Skeletal muscle satellite cell (primary cell): ENCODE measurements at regions not wholly inside any gene's neighbourhood (a gene's known extent, or its start where the extent isn't known, plus 50 kb on each side); places are given as distances from the start of the nearest gene placed in this dataset.
"Not testable (repeated sequence)": the region's sequence is repeated elsewhere in the genome, so short reads cannot be mapped to it uniquely, and the experiment has no call there.

Source experiments
- H3K27me3 ChIP-seq: 2 replicates; pipeline ENCODE4 v1.7.0; 2013; ENCODE audit warnings: low read length; ENCODE audit not compliant: control insufficient read depth, insufficient read depth
- H3K36me3 ChIP-seq: 2 replicates; pipeline ENCODE4 v1.7.0; 2013; ENCODE audit warnings: mild to moderate bottlenecking, control low read depth, low read length; ENCODE audit not compliant: insufficient read depth
- H3K4me1 ChIP-seq: 2 replicates; pipeline ENCODE4 v1.7.0; 2013; ENCODE audit warnings: low read length; ENCODE audit not compliant: control insufficient read depth, insufficient read depth
- H3K4me2 ChIP-seq: 2 replicates; pipeline ENCODE4 v1.7.0; 2013; ENCODE audit warnings: mild to moderate bottlenecking, low read length
- H3K4me3 ChIP-seq: 2 replicates; pipeline ENCODE4 v1.7.0; 2013; ENCODE audit warnings: low read length
- H3K9ac ChIP-seq: 2 replicates; pipeline ENCODE4 v1.7.0; 2013; ENCODE audit warnings: mild to moderate bottlenecking, low read depth, low read length, moderate library complexity
- H3K9me3 ChIP-seq: replicated peaks from 2 replicates; pipeline ENCODE4 v1.7.0; 2013; ENCODE audit warnings: mild to moderate bottlenecking, control low read depth, low read length

GRCh38 chr7:36062154-36062815 is 90.8 kb upstream of the EEPD1 start:
- peaks cover 17% of the 10 kb centered on the region for H3K27me3 ChIP-seq

DNA sequence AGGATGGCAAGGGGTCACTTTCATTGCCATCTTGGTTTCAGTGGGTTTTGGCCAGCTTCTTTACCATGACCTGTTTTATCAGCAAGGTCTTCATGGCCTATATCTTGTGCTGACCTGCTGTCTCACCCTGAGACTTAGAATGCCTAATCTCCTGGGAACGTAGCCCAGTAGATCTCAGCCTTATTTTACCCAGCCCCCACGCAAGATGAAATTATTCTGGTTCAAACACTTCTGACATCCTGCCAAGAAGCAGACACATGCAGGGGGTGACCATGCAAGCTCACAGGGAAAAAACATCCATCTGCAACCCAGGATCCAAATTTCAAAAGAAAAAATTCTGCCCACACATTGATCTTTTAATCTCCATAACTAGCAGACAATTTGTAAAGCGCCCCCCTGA is 88.4 kb upstream of the EEPD1 start:
- Histone ChIP-seq H3K4me1 (no peaks in the 10 kb centered on the region), H3K4me2 (no peak overlapping the region), H3K27me3 (peaks cover 17% of the 10 kb centered on the region), H3K4me3 (no peak overlapping the region), H3K9me3 (peaks cover 2% of the 10 kb centered on the region), H3K9ac (no peak overlapping the region), H3K36me3 (no peaks in the 10 kb centered on the region)

More at GRCh38 chr7:36062154-36062815, 90.8 kb upstream of the EEPD1 start:
- no peak overlapping the region for H3K4me3 ChIP-seq
- H3K4me1 ChIP-seq, result no peaks in the 10 kb centered on the region
- H3K9me3 ChIP-seq, result peaks cover 2% of the 10 kb centered on the region
- no peak overlapping the region for H3K9ac ChIP-seq
- no peak overlapping the region for H3K4me2 ChIP-seq
- no peaks in the 10 kb centered on the region for H3K36me3 ChIP-seq

- H3K4me3 ChIP-seq, H3K9ac ChIP-seq, H3K4me2 ChIP-seq, H3K4me1 ChIP-seq, H3K36me3 ChIP-seq, H3K9me3 ChIP-seq: not testable (repeated sequence)
- H3K27me3 ChIP-seq, result peaks cover 26% of the 10 kb centered on the region
These were observed 87.3 kb upstream of the EEPD1 start for GRCh38 chr7:36065563-36066342.

GRCh38 chr7:36066343-36066664 is 86.8 kb upstream of the EEPD1 start:
- H3K36me3 ChIP-seq, result no peaks in the 10 kb centered on the region
- H3K4me1 ChIP-seq, result no peaks in the 10 kb centered on the region
- no peak overlapping the region for H3K9ac ChIP-seq
- peaks cover 30% of the 10 kb centered on the region for H3K27me3 ChIP-seq
- H3K4me2 ChIP-seq, result no peak overlapping the region
- H3K9me3 ChIP-seq, result peaks cover 2% of the 10 kb centered on the region
- H3K4me3 ChIP-seq, result no peak overlapping the region

DNA sequence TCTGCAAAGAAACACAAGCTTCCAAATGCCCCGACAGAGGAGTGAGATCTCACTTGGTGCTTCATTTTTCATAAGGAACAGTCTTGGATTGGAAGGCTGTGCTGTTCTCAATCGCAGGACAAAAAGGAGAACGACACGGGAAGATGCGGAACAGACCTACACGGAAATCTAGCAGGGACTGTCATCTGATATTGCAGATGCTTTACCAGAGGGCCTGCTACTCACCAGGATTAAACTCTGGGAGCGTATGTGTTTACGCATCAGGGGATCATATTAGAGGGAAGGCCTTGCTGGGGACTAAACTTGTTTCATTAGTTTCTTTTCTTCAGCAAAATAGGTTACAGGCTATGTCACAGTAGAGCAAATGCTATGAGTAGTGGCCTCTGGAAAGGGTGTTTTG is 82.8 kb upstream of the EEPD1 start:
- Histone ChIP-seq H3K36me3 (no peaks in the 10 kb centered on the region), H3K4me1 (no peaks in the 10 kb centered on the region), H3K27me3 (peaks cover 43% of the 10 kb centered on the region), H3K4me3 (no peak overlapping the region), H3K9ac (no peak overlapping the region), H3K9me3 (peaks cover 2% of the 10 kb centered on the region), H3K4me2 (no peak overlapping the region)

DNA sequence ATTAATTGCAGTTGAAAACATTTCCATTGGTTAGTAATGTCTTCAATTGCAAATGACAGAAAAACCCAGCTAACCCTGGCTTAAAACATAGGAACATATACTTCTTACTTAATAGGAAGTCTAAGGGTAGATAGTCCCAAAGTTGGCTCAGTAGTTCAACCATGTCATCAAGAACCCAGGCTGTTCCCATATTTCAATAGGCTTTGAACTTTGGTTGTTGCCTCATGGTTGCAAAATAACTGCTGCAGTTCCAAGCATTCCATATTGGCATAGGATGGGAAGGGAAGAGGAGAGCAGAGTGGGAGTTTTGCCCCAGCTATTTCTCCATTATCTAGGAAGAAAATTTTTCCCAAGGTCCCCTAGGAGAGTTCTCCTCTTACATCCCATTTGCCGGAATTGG is 81.4 kb upstream of the EEPD1 start:
- Histone ChIP-seq H3K27me3 (peaks cover 43% of the 10 kb centered on the region), H3K36me3 (no peaks in the 10 kb centered on the region), H3K4me2 (no peak overlapping the region), H3K4me3 (no peak overlapping the region), H3K4me1 (no peaks in the 10 kb centered on the region), H3K9ac (no peak overlapping the region), H3K9me3 (no peaks in the 10 kb centered on the region)

DNA sequence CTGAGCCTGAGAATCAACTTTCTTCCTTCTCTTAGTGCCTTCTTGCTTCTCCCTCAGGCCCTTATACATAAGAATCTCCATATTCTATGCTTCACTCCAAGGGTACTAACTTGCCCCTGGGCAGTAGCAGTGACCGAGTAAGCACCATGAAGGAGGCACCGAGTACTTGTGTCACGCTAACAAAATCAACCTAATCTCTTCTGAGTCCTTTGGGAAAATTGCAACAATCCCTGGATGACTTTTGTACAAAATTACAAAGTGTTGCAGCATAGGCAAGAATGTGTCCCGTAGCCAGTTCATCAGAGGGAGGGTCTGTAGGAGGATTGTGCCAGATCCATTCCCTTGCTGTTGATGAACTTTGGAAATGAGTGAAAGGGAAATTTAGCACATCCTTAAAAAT is 80.4 kb upstream of the EEPD1 start:
- H3K4me1 ChIP-seq, result no peaks in the 10 kb centered on the region
- no peak overlapping the region for H3K4me3 ChIP-seq
- no peak overlapping the region for H3K4me2 ChIP-seq
- no peaks in the 10 kb centered on the region for H3K9me3 ChIP-seq
- H3K27me3 ChIP-seq, result peaks cover 43% of the 10 kb centered on the region
- H3K36me3 ChIP-seq, result no peaks in the 10 kb centered on the region
- no peak overlapping the region for H3K9ac ChIP-seq

DNA sequence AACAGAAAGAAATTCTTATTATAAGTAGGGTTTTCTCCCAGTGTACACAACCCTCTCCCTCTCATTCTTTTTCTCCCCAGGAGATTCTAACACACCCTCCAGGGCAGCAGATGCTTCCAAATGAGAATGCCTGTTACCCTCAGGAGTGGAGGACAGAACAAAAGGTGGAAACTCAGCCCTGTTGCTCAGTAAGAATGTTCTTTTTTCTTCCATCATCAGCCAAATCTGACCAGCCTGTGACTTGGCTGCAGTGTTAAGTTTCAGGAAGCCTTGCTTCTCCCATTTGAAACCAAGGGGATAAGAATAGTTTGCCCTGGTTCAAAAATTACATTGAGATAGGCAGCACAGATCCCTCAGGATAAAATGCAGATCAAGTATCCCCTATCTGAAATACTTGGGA is 77.5 kb upstream of the EEPD1 start:
- Histone ChIP-seq H3K9me3 (no peaks in the 10 kb centered on the region), H3K9ac (no peak overlapping the region), H3K4me1 (no peaks in the 10 kb centered on the region), H3K4me2 (no peak overlapping the region), H3K36me3 (no peaks in the 10 kb centered on the region), H3K27me3 (peaks cover 42% of the 10 kb centered on the region), H3K4me3 (no peak overlapping the region)

DNA sequence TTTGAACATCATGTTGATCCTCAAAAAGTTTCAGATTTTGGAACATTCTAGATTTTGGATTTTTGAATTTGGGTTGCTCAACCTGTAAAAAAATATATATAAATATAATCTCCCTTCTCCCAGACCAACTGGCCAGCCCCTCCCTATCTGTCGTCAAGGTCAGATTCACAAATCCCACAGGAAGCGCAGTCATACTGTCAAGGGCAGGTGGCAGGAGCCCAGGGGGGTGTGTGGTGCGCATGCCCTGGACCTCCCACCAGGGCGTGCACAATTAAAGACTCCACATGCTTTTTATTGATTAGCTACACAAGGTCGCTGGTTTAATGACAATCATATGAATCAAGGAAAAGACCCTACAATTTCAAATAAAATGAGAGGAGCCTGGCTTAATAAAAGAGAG is 77.0 kb upstream of the EEPD1 start:
- Histone ChIP-seq H3K27me3 (peaks cover 37% of the 10 kb centered on the region), H3K9me3 (no peaks in the 10 kb centered on the region), H3K4me2 (no peak overlapping the region)

GRCh38 chr7:36078816-36079360 is 74.2 kb upstream of the EEPD1 start:
- Histone ChIP-seq H3K4me1 (no peaks in the 10 kb centered on the region), H3K27me3 (peaks cover 20% of the 10 kb centered on the region), H3K9me3 (no peaks in the 10 kb centered on the region), H3K9ac (no peak overlapping the region), H3K4me3 (no peak overlapping the region), H3K4me2 (no peak overlapping the region), H3K36me3 (no peaks in the 10 kb centered on the region)

More for the DNA sequence above, 77.0 kb upstream of the EEPD1 start:
- Histone ChIP-seq H3K9ac (no peak overlapping the region), H3K4me1 (no peaks in the 10 kb centered on the region), H3K36me3 (no peaks in the 10 kb centered on the region), H3K4me3 (no peak overlapping the region)

DNA sequence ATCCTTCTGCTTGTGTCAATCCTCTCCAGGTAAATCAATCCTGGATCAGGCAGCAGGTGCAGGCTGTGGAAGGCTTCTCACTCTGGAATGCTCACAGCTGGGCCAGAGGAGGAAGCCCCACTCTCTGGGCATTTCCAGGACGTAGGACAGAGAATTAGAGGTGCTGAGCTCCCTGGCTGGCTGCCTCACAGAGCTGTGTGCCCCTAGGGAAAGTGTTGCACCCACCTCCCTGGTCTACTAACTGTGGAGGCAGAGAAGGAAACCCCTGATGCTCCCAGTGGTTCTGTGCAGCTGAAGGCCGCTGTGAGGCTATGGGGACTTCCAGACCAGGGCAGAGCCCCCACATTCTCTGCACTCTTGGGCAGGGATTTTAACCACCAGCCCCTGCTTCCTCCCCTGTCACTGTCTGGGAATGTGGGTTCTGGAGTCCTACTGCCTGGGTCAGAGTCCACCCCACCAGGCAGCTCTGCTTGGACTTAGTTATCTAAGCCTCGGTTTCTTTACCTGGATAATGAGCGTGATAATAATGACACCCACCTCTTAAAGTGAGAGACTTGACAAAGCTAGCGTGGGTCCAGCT is 73.5 kb upstream of the EEPD1 start:
- H3K9me3 ChIP-seq, result no peaks in the 10 kb centered on the region
- no peak overlapping the region for H3K9ac ChIP-seq
- H3K4me2 ChIP-seq, result no peak overlapping the region
- no peaks in the 10 kb centered on the region for H3K36me3 ChIP-seq
- H3K4me1 ChIP-seq, result no peaks in the 10 kb centered on the region
- peaks cover 13% of the 10 kb centered on the region for H3K27me3 ChIP-seq
- H3K4me3 ChIP-seq, result no peak overlapping the region
